ENCODE measurements at regions not wholly inside any gene's neighbourhood (a gene's known extent, or its start where the extent isn't known, plus 50 kb on each side); places are given as distances from the start of the nearest gene placed in this dataset.
"Not testable (repeated sequence)": the region's sequence is repeated elsewhere in the genome, so short reads cannot be mapped to it uniquely, and the experiment has no call there.

DNA sequence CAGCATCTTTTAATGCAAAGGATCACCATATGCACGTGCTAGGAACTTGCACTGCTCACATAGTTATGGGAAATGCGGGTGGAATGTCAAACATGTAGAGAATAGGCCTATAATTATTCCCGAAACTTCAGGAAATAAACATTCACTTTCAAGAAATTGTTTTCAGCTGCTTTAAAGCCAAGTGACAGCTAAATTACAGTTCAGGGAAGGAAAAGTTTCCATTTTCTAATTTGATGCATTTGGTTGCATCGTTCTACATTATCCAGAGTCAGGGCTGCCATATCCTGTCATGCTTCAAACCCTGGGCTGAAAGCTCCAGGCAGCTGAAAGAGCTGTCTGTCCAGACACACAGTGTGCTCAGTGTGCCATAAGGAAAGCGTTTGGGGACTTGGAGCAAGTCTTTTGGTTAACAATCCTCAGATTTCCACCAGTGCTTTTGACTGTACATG lies 518.1 kb downstream of the CSNK1G3 start:
- peak in 2 of 3 donors; percentile 23 to 48 for DNase-seq

DNA sequence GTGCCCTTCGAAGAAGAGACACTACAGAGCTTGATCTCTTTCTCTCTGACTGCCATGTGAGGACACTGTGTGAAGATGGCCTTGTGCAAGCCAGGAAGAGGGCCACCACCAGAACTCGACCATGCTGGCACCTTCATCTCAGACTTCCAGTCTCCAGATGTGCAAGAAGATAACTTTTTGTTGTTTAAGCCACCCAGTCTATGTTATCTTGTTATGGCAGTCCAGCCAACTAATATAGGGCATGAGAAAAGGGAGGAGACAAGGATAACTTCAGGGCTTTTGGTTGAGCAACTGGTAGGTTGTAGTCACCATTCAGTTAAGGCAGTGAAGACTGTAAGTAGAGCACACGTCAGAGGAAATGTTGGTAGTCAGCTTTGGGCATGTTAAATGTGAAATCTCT lies 515.5 kb downstream of the CSNK1G3 start:
- no peak for DNase-seq

GRCh38 chr5:124025306-124025845 lies 513.4 kb downstream of the CSNK1G3 start:
- no peak for DNase-seq

DNA sequence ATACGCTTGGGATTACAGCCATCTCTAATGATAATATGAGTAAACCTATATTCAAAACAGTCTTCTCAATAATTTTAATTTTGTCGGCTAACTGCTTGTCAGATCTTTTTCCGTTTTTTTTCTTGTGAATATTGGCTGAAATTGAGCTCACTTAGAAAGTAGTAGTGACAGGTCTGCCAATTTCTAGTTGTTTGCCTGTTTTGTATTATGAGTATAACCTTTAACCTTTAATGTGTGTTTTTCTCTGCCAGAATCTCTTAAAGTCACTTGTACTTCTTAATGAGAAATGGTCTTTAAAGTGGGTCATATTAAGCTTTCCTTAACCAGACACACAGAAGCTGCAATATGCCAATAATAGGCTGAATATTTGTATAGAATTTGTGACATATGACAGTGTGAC lies 511.0 kb downstream of the CSNK1G3 start:
- DNase-seq = no peak

- DNase-seq = no peak
These were observed 509.8 kb downstream of the CSNK1G3 start for GRCh38 chr5:124021776-124022175.

- no peak for DNase-seq
These were observed 509.2 kb downstream of the CSNK1G3 start for GRCh38 chr5:124021066-124021641.

DNA sequence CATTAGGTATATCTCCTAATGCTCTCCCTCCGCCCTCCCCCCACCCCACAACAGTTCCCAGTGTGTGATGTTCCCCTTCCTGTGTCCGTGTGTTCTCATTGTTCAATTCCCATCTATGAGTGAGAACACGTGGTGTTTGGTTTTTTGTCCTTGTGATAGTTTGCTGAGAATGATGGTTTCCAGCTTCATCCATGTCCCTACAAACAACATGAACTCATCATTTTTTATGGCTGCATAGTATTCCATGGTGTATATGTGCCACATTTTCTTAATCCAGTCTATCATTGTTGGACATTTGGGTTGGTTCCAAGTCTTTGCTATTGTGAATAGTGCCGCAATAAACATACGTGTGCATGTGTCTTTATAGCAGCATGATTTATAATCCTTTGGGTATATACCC lies 505.3 kb downstream of the CSNK1G3 start:
- DNase-seq = not testable (repeated sequence)

GRCh38 chr5:124007675-124008398 lies 495.9 kb downstream of the CSNK1G3 start:
- no peak for DNase-seq

GRCh38 chr5:124001036-124001615 lies 489.1 kb downstream of the CSNK1G3 start:
- peak in 1 of 3 donors; percentile 33 for DNase-seq

- peak in 1 of 3 donors; percentile 5 for DNase-seq
These were observed 488.6 kb downstream of the CSNK1G3 start for GRCh38 chr5:124000538-124000937.

DNA sequence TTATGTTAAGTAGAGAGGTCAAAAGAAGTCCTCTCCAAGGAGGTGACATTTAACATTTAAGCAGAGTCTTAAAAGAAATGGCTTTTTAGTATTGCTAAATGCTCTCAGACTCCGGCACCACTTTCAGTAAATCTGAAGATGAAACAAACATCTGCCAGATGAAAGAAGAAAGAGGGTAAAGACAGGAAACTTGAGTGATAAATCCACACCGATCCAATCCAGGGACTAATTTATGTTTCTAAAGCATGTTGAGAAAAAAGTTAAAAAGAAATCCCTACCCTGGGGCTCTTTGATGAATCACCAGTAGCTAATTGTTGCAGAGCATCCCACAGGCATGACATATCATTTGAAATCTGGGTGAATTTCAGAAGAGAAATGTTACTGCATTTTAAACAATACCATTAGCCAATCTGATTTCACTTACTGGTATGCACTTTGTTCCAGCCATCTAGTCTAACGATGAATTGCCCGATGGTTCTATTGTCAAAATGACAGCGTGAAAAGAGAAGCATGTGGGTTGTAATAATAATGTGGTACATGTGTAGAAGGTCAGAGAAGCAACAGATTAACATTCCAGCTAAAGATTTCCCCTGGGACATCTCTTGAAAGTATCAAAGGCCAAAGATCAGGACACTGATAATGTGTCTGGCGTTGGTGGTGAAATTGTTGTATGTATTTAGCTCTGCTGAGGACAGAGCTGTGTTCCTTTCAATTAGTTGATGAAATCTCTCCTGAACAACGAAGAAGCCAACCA lies 485.7 kb downstream of the CSNK1G3 start:
- DNase-seq = peak in 2 of 3 donors; percentile 20 to 75

DNA sequence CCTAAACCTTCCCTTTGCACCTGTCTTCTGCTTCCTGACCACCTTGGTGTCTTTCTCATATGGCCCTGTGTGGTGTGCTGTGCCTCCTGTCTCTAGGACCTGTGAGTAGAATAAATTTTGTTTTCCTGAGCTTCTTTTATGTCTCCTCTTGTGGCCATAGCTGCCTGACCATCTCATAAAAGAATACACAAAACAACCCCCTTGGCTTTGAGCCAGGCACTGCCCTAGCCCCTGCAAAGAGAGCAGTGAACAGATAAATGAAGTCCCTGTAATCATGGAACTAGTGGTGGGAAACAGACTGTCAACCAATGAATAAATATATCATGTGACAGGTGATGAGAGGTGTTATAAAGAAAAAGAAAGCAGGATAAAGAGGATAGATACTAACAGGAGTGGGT lies 485.1 kb downstream of the CSNK1G3 start:
- no peak for DNase-seq

DNA sequence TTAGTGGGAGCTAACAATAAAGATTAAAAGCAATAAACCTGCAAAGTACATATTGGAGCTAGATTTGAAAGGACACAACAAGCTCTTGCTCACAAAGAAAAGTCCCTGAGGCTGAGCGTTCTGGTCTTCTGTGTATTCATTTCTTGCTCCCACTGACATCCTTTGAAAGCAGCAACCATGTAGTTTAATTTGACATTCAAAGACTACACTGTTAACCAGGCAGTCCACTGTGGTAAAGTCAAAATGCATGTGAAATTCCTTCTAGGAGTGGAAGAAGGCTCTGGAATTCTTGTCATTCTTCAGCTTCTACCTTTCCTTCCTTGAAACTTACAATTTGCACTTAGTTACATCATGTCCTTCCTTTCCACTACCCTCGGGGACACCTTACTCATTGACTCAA lies 480.7 kb downstream of the CSNK1G3 start:
- no peak for DNase-seq

DNA sequence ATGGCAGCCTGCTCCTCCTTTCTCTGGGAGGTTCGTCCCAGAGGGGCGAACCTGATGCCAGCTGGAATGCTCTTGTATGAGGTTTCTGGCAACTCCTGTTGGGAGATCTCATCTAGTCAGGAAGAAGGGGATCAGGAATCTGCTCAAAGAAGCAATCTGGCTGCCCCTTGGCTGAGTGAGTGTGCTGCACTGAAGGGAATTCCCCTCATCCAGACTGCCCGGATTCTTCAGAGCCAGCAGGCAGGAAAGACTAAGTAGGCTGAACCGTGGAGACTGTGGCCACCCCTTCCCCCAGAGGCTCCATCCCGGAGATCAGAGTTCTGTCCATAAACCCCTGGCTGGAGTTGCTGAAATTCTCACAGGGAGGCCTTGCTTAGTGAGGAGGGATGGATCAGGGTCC lies 476.0 kb downstream of the CSNK1G3 start:
- no peak for DNase-seq

DNA sequence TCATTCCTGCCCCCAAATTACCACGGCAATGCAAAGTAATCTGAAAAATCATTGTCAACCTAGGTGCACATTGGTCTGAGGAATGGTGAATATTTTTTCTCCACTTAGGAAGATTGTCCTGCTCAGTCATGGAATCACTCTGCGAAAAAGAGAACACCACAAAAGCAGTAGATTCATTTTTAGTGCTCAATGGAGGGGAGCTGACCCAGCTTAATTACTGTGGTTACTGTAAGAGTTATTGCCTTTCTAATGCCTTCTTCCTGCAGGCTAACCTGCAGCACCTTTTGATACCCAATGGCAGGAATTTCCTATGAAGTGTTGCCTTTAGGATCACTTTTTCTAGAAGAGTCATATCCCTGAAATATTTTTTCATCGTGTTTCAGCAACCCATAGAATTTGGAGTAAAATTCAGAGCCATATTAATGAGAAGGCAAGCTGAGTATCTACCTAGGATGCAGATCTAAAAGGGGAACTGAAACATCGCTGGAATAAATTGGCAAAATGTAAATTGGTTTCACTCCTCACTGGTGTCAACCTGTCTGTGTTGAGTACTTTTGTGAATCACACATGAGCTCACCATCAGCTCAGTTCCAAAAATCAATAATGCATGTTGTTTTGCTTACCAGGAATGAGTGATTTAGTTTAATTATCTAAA lies 464.5 kb downstream of the CSNK1G3 start:
- DNase-seq = no peak

GRCh38 chr5:123975521-123975920 lies 463.5 kb downstream of the CSNK1G3 start:
- not testable (repeated sequence) for DNase-seq

GRCh38 chr5:123966781-123967180 lies 454.8 kb downstream of the CSNK1G3 start:
- DNase-seq = no peak

DNA sequence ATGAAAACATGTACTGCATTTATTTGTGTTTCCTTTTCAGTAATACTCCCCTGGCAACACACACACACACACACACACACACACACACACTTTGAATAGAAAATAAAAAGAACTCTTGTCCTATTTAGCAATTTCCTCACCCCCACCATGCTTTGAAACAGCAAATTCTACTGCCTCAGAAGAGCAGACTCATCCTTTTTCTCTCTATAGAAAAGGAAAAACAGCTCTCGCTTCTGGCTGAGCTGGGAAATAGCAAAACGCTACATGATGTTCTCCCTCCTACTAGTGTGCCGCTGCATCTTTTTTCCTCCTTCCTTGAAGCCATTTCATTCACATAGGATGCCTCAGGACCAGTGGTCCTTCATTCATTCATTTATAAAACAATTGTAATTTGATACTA lies 453.6 kb downstream of the CSNK1G3 start:
- DNase-seq = no peak

DNA sequence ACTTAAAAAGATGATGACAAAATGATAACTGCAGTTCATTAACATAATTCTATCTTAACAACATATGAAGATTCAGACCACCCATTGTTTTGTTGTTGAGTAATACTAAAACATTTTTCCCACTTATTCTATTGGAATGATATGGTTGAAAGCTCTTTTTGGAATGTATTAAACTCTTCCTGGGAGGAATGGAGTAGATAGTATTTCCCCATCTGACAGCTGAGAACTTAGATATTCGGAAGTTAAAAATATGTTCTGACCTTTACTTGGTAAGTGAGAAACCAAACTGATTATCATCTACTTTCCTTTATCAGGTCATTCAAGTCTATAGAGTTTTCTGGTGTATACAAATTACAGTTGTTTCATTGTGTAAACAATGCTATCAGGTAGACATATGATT lies 452.9 kb downstream of the CSNK1G3 start:
- peak in 1 of 3 donors; percentile 53 for DNase-seq

GRCh38 chr5:123960526-123960925 lies 448.5 kb downstream of the CSNK1G3 start:
- no peak for DNase-seq

- peak in 1 of 3 donors; percentile 86 for DNase-seq
These were observed 439.6 kb downstream of the CSNK1G3 start for GRCh38 chr5:123951582-123951977.
